H1 (cell line): ENCODE measurements at regions not wholly inside any gene's neighbourhood (a gene's known extent, or its start where the extent isn't known, plus 50 kb on each side); places are given as distances from the start of the nearest gene placed in this dataset.

ENCODE experiments used
- CBX5 ChIP-seq: fragments of 300-800, 300-1000 bp; sonication (generic); IDR thresholded peaks from 2 replicates; pipeline ENCODE4 v1.7.1; 2016; ENCODE audit warnings: antibody characterized with exemption, low read length, low read depth
- CBX8 ChIP-seq: fragments of 300-800, 300-1000 bp; sonication (generic); IDR thresholded peaks from 2 replicates; pipeline ENCODE4 v1.7.1; 2016; ENCODE audit warnings: low read depth, low read length, borderline replicate concordance
- CTCF ChIP-seq, 3 experiments: IDR thresholded peaks; 1 replicate in 2 of 3; 2 replicates in 1 of 3; pipeline versions ENCODE4 v1.5.1 to v1.6.1; 2011; ENCODE audit warnings: low read length in 3 of 3, mild to moderate bottlenecking in 3 of 3, inconsistent platforms in 2 of 3, low read depth in 1 of 3, moderate library complexity in 1 of 3; ENCODE audit not compliant: insufficient read depth in 1 of 3; ENCODE audit errors: control extremely low read depth in 1 of 3
- MAX ChIP-seq: IDR thresholded peaks from 2 replicates; pipeline ENCODE4 v1.6.1; 2012; ENCODE audit warnings: inconsistent platforms
- SUZ12 ChIP-seq: fragments of 200-600 bp; sonication (generic); IDR thresholded peaks from 2 replicates; pipeline ENCODE4 v1.6.1; 2012; ENCODE audit warnings: mild to moderate bottlenecking, inconsistent platforms, low read length, moderate library complexity, mixed read lengths
- TCF12 ChIP-seq: IDR thresholded peaks from 2 replicates; pipeline ENCODE4 v1.6.1; 2011; ENCODE audit warnings: low read depth, mild to moderate bottlenecking, low read length
- ZNF274 ChIP-seq: IDR thresholded peaks from 2 replicates; pipeline ENCODE4 v1.7.0; 2012; ENCODE audit warnings: low read length, borderline replicate concordance; ENCODE audit errors: extremely low read depth

- no peak for TF ChIP-seq MAX
- TF ChIP-seq TCF12, result no peak
- no peak for TF ChIP-seq CTCF (IDR thresholded peaks at IDR 0.05; ENCODE audit: control extremely low read depth in 1 of 3, insufficient read depth in 1 of 3, low read depth in 1 of 3, low read length in 3 of 3)
- TF ChIP-seq CBX5, result no peak
- TF ChIP-seq SUZ12, result no peak
- TF ChIP-seq CBX8, result no peak
- no peak for TF ChIP-seq ZNF274
Observed at GRCh38 chr7:12485845-12486244, 82.2 kb upstream of the VWDE start.
